Neural crest cell (in vitro differentiated cells): ENCODE measurements at regions not wholly inside any gene's neighbourhood (a gene's known extent, or its start where the extent isn't known, plus 50 kb on each side); places are given as distances from the start of the nearest gene placed in this dataset.

Source experiments
- DNase-seq: peaks from one replicate; pipeline ENCODE4 v3.0.0; 2021; ENCODE audit warnings: low read depth, mixed read lengths, low spot score
- H3K27ac Mint-ChIP-seq: one replicate; pipeline ENCODE4 v1.8.0; 2021; ENCODE audit warnings: mild to moderate bottlenecking, mixed read lengths; ENCODE audit not compliant: unreplicated experiment
- H3K27me3 Mint-ChIP-seq: 2 replicates; pipeline ENCODE4 v1.8.0; 2021; ENCODE audit warnings: low read depth, mild to moderate bottlenecking, mixed read lengths
- H3K36me3 Mint-ChIP-seq: 2 replicates; pipeline ENCODE4 v1.8.0; 2021; ENCODE audit warnings: low read depth, mild to moderate bottlenecking, mixed read lengths
- H3K4me1 Mint-ChIP-seq: 2 replicates; pipeline ENCODE4 v1.8.0; 2021; ENCODE audit warnings: mixed read lengths
- H3K4me3 Mint-ChIP-seq: one replicate; pipeline ENCODE4 v1.8.0; 2021; ENCODE audit warnings: mild to moderate bottlenecking, mixed read lengths
- H3K9me3 Mint-ChIP-seq: 2 replicates; pipeline ENCODE4 v1.8.0; 2021; ENCODE audit warnings: mixed read lengths
- CTCF ChIP-seq: fragments of 200-600 bp; sonication (generic); conservative IDR thresholded peaks from 2 replicates; pipeline ENCODE4 v1.5.0; 2021; ENCODE audit warnings: antibody characterized with exemption, mild to moderate bottlenecking

GRCh38 chr2:104127049-104127770 lies 726.7 kb upstream of the POU3F3 start:
- Mint-ChIP-seq H3K36me3 (no peaks in the 10 kb centered on the region), H3K27me3 (no peaks in the 10 kb centered on the region), H3K9me3 (no peaks in the 10 kb centered on the region), H3K4me1 (peaks cover 4% of the 10 kb centered on the region), H3K4me3 (no peak overlapping the region), H3K27ac (no peak overlapping the region)
- TF ChIP-seq CTCF = no peak
- no peak for DNase-seq

GRCh38 chr2:104140361-104140760 lies 713.6 kb upstream of the POU3F3 start:
- peaks cover 2% of the 10 kb centered on the region for H3K36me3 Mint-ChIP-seq
- TF ChIP-seq CTCF = no peak
- H3K27ac Mint-ChIP-seq = peak overlapping the region; percentile 21
- peaks cover 9% of the 10 kb centered on the region for H3K4me1 Mint-ChIP-seq
- no peak for DNase-seq
- no peak overlapping the region for H3K4me3 Mint-ChIP-seq
- H3K9me3 Mint-ChIP-seq = peaks cover 8% of the 10 kb centered on the region
- H3K27me3 Mint-ChIP-seq = no peaks in the 10 kb centered on the region

GRCh38 chr2:104158191-104158590 lies 695.7 kb upstream of the POU3F3 start:
- no peaks in the 10 kb centered on the region for H3K27me3 Mint-ChIP-seq
- H3K4me3 Mint-ChIP-seq = no peak overlapping the region
- H3K36me3 Mint-ChIP-seq = no peaks in the 10 kb centered on the region
- no peaks in the 10 kb centered on the region for H3K4me1 Mint-ChIP-seq
- H3K9me3 Mint-ChIP-seq = peaks cover 2% of the 10 kb centered on the region
- no peak overlapping the region for H3K27ac Mint-ChIP-seq
- TF ChIP-seq CTCF = no peak
- no peak for DNase-seq

- Mint-ChIP-seq H3K4me3 (no peak overlapping the region), H3K27me3 (no peaks in the 10 kb centered on the region), H3K36me3 (no peaks in the 10 kb centered on the region), H3K27ac (no peak overlapping the region), H3K9me3 (peaks cover 2% of the 10 kb centered on the region), H3K4me1 (no peaks in the 10 kb centered on the region)
- DNase-seq = no peak
- TF ChIP-seq CTCF = no peak
These were observed 690.2 kb upstream of the POU3F3 start for GRCh38 chr2:104163611-104164130.

GRCh38 chr2:104164721-104165252 lies 689.1 kb upstream of the POU3F3 start:
- TF ChIP-seq CTCF = no peak
- peaks cover 2% of the 10 kb centered on the region for H3K9me3 Mint-ChIP-seq
- no peak overlapping the region for H3K27ac Mint-ChIP-seq
- DNase-seq = no peak
- H3K4me1 Mint-ChIP-seq = no peaks in the 10 kb centered on the region
- no peaks in the 10 kb centered on the region for H3K36me3 Mint-ChIP-seq
- no peak overlapping the region for H3K4me3 Mint-ChIP-seq
- no peaks in the 10 kb centered on the region for H3K27me3 Mint-ChIP-seq
